CMK (cell line): ENCODE measurements at regions not wholly inside any gene's neighbourhood (a gene's known extent, or its start where the extent isn't known, plus 50 kb on each side); places are given as distances from the start of the nearest gene placed in this dataset.
"Not testable (repeated sequence)": the region's sequence is repeated elsewhere in the genome, so short reads cannot be mapped to it uniquely, and the experiment has no call there.

ENCODE experiments used
- DNase-seq: peaks from one replicate; pipeline ENCODE4 v3.0.0-alpha.2; 2010; ENCODE audit warnings: low read depth

DNA sequence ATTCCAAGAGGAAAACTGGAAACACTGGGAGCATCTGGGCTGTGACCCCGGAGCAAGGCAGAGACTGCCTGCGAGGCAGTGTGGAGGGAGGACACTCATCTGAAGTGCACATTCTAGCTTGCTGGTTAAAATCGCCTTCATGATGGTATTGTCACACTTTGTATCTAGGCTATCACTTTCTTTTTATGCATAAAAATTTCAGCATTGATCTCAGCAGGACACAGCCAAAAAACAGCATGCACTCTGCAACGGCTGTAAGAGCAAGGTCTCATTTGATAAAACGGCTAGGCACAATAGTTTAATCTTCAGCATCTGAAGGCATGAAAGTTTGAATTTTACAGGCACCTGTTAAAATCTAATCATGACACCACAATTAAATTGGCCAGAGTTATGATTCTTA lies 110.8 kb upstream of the IRX1 start:
- no peak for DNase-seq

DNA sequence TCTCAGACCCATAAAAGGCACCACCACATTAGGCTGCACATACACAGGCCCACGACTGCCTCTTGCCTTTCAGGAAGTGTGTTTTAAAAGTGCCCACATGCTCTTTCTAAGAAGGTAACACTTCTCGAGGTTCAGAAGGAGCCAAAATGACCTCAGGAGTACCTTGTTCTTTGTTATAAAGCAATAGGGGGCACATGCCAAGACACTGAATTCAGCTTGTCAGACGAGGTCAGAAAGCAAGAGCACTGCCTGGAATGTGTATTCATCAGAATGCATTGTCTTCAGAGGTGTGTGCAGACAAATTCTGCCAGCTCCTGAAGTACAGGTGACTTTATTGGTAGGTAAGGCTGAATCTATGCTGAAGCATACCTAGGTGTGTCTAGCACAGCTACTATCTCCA lies 114.5 kb upstream of the IRX1 start:
- no peak for DNase-seq

DNA sequence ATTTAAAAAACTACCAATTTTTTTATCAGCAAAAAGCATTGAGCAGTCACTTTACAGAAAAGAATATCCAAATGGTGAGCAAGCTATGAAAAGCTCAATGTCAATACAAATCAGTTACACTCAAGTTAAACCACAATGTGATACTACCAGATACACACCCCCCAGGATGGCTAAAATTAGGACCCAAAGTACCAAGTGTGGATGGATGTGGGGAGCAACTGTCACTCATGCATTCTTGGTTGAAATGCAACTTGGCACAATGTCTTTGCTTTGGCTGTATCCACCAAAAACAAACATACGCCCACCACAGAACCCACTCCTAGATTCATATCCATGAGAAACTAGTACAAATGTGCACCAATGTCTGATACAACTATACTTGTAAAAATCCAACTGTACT lies 120.0 kb upstream of the IRX1 start:
- no peak for DNase-seq

DNA sequence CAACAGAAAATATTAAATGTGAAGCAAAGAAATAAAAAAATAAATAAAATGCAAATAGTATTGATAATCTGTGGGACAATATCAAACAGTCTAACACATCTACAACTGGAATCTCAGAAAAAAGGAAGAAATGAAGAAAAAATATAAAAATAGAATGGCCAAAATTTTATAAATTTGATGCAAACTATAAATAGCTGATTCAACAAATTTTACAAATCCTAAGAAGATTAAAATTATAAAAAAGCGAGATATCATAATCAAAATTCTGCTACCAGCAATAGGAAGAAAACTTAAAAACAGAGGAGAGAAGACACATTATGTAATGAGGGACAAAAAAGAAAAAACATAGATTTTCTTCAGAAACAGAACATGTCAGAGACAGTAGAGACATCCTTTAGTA lies 129.2 kb upstream of the IRX1 start:
- no peak for DNase-seq

DNA sequence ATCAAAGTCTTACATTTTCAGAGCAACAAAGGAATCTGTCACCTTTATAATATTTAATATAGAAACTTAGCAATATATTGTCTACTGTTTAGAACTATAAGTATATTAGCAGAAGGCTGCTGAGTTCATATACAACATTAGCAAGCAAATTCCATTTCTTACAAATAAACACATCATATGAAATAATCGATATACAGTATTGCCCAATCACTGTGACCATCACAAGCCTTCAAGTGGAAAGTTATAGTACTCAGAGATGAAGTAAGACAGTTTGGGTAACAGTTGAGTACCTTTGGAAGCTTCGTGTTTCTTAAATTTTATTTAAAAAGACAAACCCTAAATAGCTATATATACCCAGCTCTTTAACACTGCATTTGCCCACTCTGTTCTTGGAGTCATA lies 135.2 kb upstream of the IRX1 start:
- DNase-seq: no peak

DNA sequence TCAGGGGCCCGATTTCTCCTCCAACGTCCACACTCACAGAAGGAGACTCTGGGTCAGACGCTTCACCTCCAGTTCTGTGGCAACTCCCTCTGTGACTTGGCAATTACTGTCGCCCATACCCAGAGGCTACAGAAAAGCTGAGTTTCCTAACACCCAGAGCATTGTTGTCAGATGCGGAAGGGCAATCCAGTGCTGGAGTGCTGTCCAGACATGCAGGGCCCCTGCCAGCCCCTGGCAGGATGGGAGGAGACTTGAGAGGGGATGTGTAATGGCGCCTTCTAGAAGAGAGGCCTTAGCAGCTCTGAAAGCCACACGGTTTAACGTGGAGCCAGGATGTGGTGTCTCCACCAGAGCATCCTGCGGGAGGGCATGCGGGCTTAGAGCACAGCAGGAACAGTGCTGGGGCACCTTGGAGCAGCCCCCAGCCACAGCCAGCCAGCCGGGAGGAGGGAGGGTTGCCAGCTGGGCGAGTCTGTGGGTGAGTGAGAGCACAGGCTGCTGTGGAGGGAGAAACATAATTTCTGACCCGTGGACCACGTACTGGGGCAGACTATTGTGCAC lies 139.4 kb upstream of the IRX1 start:
- DNase-seq: no peak

DNA sequence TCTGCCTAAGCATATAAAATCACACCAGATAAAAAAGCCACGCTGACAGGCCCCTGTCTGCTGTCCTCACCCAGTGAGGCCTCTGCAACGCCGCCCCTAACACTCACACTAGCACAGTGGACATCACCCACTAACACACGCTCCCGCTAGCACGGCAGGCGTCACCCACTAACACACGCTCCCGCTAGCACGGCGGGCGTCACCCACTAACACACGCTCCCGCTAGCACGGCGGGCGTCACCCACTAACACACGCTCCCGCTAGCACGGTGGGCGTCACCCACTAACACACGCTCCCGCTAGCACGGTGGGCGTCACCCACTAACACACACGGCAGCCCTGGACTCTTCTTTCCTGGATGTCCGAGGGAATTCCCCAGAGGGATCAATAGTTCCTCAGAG lies 141.6 kb upstream of the IRX1 start:
- not testable (repeated sequence) for DNase-seq

DNA sequence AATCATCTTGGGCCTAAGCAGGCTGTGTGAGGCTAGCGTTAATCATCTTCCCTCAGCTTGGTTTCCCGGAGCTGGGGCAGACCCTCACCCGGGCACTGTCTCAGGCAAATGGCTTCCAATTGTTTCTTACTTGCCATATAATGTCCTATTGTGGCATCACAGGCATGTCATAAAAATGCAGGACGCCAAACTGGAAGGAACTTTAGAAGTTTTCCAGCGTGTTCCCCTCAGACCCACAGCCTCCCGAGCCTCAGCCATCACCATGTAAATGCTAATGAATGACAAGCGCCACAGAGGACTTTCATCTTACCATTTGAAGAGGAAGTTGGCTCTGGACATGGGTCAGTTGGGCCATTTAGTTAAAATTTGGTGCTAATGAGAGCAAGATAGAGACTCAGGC lies 143.0 kb upstream of the IRX1 start:
- no peak for DNase-seq

DNA sequence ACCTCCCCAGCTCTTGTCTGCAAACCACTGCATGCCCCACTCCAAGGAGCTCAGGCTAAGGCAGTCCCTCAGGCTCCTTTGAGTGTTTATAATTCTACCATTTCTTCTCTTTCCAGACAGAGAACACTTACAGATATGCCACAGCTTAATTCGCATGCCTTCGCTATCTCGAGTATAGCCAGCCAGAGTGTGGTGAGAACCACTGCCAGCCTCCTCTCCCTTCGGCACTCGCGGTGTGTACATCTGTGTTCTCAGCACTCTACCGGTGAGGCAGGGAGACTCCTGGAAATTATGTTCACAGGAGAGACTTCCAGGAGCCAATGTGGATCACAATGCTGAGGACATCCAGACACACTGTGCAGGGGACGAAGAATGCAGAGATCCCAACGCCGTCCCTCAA lies 143.7 kb upstream of the IRX1 start:
- no peak for DNase-seq

DNA sequence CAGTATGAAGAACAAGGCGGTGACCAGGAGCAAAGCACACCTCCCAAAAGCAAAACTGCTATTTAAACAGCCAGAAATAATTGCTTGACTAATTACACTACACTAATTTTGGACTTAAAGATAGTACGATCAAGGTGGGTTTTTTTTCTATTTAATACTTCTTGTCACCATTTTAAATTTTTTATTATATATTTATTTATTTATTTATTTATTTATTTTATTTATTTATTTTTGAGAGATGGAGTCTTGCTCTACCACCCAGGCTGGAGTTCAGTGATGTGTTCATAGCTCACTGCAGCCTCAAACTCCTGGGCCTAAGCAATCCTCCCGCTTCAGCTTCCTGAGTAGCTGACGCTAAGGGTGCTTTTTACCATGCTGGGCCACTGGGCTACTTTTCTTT lies 146.2 kb upstream of the IRX1 start:
- no peak for DNase-seq

DNA sequence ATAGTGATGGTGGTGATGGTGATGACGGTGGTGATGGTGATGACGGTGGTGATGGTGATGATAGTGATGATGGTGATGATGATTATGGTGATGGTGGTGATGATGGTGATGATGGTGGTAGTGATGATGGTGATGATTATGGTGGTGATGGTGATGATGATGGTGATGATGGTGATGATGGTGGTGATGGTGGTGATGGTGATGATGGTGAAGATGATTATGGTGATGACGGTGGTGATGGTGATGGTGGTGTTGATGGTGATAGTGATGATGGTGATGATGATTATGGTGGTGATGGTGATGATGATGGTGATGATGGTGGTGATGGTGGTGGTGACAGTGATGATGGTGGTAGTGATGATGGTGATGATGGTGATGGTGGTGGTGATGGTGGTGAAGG lies 149.2 kb upstream of the IRX1 start:
- no peak for DNase-seq

DNA sequence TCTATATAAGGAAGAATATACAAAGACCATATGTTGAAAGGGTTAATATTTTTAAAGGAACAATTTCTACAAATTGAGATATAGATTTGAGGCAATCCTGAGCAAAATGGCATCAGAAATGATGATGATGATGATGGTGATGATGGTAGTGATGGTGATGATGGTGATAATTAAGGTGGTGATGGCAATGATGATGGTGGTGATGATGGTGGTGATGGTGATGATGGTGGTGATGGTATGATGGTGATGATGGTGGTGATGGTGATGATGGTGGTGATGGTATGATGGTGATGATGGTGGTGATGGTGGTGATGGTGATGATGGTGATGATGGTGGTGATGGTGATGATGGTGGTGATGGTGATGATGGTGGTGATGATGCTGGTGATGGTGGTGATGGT lies 150.1 kb upstream of the IRX1 start:
- not testable (repeated sequence) for DNase-seq

DNA sequence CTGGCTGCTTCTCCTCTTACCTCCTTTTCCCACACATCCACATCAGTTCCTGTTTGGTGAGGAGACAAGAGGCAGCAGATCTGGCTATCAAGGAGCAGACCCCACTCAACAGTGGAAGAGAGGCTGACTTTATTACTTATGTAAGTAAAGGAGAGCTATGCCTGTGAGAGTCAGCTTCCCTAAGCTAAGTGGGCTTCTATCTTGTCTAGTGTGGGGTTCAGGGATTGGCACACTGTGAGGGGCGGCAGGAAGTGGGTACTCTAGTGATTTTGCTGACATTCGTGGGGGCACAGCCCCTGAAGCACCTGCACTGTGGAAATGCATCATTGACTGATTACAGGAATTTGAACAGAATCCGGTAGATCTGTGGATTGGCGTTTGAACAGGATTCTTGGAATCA lies 163.5 kb upstream of the IRX1 start:
- DNase-seq: no peak

DNA sequence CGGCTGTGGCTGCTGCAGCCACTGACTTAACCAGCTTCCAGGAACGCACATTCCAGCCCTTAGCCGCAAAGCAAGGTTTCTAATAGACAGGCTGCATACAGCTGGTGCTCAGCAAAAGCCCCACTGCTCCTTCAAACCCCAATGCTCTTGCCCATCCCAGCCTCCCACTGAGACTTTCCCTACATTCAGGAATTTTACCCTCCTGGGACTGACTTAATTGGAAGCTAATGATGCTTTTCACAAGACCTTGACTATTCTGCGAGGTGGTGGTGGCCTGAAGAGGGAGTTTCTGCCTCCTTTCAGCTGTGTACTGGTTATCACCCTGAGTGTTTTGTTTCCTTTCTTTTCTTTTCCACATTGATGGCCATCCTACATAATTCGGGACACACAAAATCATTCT lies 164.9 kb upstream of the IRX1 start:
- no peak for DNase-seq

DNA sequence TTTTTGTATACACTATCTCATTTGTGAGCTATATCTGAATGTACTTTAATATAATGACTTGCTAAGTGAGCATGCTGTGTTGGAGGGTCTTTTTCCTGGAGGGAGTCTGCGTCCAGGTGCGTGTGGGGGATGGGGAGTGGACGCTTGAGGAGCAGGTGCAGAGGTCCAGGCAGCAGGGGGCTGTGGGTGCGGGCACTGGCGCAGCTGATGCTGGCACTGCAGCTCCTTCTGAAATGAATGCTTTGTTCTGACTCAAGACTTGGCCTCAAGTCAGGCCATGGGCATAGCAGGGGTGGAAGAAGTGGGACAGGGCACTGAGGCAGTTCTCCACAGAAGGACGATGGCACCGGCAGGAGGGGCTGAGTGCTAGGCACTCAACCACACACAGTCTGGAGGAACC lies 165.7 kb upstream of the IRX1 start:
- DNase-seq: no peak

DNA sequence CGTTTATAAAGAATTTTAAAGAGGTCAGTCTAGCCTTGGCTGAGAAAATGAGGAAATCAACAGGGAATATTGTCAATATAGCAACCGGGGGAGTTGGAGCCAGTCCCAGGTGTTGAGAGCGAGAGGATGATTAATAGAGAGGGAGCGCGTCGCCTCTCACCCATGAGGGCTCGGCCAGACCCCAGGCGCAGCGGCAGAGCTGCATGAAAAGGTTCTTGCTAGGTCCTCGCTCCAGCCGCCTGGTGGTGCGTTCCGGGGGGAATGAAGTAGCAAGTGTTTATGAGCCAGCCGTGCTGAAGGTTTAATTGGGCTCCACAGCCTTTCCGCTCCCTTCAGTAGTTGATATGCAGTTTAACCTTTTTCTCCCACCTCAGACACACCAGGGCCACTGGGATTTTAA lies 167.3 kb upstream of the IRX1 start:
- no peak for DNase-seq

DNA sequence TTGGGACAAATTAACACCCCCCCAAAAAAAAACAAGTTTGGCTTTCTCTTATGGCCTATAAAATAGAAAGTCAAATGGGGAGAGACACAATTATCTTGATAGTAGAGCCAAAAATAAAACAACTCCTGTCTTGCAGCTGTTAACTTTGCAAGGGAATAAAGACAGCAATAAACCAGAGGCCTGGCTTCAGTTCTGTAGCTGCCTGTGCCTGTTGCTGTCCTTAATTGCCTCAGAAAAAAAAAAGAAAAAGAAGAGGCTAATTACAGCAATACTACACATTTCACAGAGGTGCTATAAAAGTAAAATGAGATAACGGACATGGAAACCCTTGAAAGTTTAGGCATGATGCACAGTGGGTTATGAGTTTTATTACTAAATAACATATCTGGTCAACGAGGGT lies 170.7 kb upstream of the IRX1 start:
- DNase-seq: no peak

DNA sequence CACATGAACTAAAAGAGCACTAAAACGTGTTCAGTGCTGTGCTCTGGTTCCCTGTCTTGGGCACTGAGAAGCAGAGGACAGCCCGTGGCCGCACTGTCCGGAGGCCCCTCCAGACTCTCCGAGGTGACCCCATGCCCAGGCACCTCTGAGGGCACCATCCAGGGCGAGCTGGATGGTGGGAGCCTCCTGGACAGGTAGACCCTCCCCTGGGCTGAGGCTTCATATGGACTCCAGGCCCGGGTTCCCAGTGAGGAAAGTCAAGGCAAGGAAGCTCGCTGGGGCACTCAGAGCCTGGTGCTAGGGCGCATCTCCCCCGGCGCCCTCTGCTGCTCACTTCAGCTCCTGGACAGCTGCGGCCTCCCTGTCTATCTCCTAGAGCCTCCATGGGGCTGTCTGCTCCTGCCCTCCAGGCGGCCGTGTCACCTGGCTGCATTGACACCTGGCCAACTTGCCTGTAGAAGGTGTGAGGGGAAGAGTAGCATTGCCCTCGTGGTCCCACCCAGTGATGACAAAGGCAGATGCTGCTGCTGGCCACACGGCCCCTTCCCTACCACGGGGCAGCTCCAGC lies 178.2 kb upstream of the IRX1 start:
- DNase-seq: no peak

DNA sequence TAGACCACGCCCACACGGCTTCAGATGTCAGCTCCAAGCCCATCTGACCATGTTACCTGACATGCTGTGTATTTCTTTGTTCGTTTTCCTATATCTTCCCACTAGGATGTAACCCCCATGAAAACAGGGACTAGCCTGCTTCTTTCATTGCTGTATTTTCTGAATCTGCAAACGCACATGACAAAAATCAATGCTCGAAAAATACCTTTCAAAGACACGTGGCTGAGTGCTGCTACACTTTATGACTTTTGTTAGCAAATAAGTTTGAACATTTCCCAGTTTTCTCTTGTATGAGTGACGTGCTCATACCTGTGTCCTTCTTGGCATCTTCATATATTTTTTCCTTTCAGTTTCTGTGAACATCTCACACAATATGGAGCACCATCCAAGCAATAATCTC lies 181.3 kb upstream of the IRX1 start:
- DNase-seq: no peak

DNA sequence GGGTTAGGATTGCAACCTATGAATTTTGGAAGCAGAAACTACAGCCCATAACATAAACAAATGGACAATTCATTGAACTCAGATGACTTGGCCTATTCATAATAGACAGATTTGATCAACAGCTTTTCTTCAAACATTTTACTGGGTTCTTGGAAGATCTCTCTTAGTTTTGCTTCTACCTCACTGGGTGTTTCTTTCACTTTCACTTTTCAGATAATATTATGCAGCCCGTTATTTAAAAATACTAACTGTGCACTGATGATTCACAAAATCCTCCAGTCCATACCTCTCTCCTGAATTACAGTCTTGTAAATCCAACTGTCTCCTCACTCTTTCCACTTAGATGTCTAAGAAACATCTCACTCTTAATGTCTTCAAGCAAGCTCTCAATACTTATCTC lies 183.5 kb upstream of the IRX1 start:
- DNase-seq: no peak

DNA sequence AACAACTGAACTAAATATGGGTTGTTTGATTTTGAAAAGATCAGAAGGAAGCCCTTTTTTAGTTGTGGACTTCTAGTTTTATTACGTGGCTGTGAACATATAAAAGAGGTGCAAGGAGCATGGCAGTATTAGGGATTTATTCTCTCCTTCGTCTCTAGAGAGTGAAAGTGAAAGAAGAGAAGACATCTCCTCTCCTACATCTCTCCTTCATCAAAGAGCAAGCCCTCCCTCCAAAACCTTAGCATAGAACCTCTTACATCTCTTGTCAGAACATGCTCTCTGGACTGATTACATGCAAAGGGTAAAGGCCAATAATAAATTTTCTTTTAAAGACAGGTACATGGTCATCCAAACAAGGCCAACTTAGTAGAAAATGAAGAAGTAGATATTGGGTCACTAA lies 184.3 kb upstream of the IRX1 start:
- no peak for DNase-seq

DNA sequence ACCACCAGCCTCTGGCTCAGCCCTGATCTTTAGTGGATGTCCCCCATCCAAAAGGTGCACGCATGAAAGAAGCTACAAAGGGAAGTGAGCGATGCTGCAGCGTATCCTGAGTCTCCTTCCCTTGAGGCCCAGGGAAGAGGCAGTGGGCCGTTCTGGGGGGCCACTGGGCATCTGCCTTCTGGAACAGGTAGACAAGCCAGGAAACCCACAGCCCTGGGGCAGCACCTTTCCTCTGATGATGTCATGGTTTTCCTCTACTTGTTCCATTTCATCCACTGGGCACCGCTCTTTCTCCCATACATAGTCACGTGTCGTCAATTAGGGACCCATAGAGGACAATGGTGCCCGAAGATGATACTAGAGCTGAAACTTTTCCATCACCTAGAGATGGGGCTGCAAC lies 194.0 kb upstream of the IRX1 start:
- DNase-seq: no peak

DNA sequence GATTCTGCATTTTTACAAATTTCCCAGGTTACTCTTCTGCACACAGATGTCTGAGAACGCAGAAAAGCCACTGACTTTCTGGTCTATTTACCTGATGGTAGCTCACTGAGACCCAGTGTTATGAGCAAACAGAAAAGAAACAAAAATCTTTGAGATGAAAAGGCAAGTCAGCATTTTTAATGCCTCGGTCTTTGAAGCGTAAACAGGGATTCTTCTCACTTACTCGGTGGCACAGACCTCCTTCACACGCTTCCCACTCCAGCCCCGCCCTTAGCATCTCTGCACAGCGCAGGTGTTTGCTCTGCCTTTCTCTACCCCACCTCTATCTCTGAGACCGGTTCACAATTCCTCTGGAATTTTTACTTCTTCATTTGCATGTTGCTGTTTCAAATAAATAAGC lies 195.0 kb upstream of the IRX1 start:
- DNase-seq: no peak

DNA sequence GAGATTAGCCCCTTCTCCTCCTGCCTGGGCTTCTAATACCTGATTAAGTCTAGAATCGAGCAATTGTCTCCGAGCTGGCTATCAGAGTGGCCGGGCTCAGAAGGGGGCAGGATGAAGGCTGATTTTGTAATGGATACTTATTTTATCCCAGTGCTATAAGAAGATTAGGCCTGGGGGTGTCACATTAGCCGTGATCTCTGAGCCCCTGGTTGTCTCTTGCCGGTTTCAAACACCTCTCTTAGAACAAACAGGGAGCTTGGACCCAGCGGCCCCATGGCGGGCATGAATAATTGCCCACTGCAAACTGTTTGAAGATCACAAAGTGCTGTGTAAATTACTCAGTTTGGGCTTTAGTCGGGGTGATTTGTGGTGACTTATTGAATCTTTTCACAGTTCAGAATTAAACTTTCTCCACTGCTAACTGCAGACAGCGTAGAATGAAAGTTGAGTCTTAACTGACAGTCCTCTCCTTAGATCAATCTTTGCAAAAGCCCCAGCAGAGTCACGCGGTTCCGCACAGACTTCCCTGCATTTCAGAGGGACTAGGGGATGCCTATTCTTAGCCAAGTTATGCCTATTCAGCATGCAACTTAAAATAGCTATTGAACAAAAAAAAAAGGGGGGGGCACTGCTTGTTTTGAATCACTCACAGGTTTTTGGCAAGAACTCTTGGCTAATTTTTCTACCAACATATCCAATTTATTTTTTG lies 200.6 kb upstream of the IRX1 start:
- no peak for DNase-seq
